MM.1S (cell line): ENCODE measurements at regions not wholly inside any gene's neighbourhood (a gene's known extent, or its start where the extent isn't known, plus 50 kb on each side); places are given as distances from the start of the nearest gene placed in this dataset.
"Not testable (repeated sequence)": the region's sequence is repeated elsewhere in the genome, so short reads cannot be mapped to it uniquely, and the experiment has no call there.

Experiments
- DNase-seq: peaks from one replicate; pipeline ENCODE4 v3.0.0-alpha.2; 2015
- H2AFZ ChIP-seq: fragments of 300-600 bp; sonication (generic); 2 replicates; pipeline ENCODE4 v1.6.0; 2016; ENCODE audit warnings: antibody characterized with exemption, low read length
- H3F3A ChIP-seq: fragments of 300-600 bp; sonication (generic); 2 replicates; pipeline ENCODE4 v1.6.1; 2016; ENCODE audit warnings: mild to moderate bottlenecking, antibody characterized with exemption, low read length, moderate library complexity, mixed read lengths; ENCODE audit not compliant: insufficient read depth
- H3K27ac ChIP-seq: fragments of 300-600 bp; sonication (generic); 2 replicates; pipeline ENCODE4 v1.5.1; 2016; ENCODE audit warnings: mild to moderate bottlenecking, low read length
- H3K27me3 ChIP-seq: fragments of 300-600 bp; sonication (generic); replicated peaks from 2 replicates; pipeline ENCODE4 v1.6.0; 2016; ENCODE audit warnings: low read length; ENCODE audit not compliant: insufficient read depth
- H3K36me3 ChIP-seq: fragments of 300-600 bp; sonication (generic); replicated peaks from 2 replicates; pipeline ENCODE4 v1.6.1; 2016; ENCODE audit warnings: mild to moderate bottlenecking, low read length, mixed read lengths; ENCODE audit not compliant: insufficient read depth
- H3K4me1 ChIP-seq: fragments of 300-600 bp; sonication (generic); 2 replicates; pipeline ENCODE4 v1.6.1; 2016; ENCODE audit warnings: low read length, mixed read lengths
- H3K4me2 ChIP-seq: fragments of 300-600 bp; sonication (generic); 2 replicates; pipeline ENCODE4 v1.6.0; 2016; ENCODE audit warnings: low read depth, low read length
- H3K4me3 ChIP-seq: fragments of 300-600 bp; sonication (generic); 2 replicates; pipeline ENCODE4 v1.5.1; 2016; ENCODE audit warnings: low read length, mixed read lengths
- H3K79me2 ChIP-seq: fragments of 300-600 bp; sonication (generic); 2 replicates; pipeline ENCODE4 v1.6.1; 2016; ENCODE audit warnings: mixed run types, low read length, mixed read lengths
- H3K9ac ChIP-seq: fragments of 300-600 bp; sonication (generic); 2 replicates; pipeline ENCODE4 v1.6.1; 2016; ENCODE audit warnings: low read length, mixed read lengths
- H3K9me2 ChIP-seq: fragments of 300-600 bp; sonication (generic); replicated peaks from 2 replicates; pipeline ENCODE4 v1.6.1; 2016; ENCODE audit warnings: mild to moderate bottlenecking, low read length, mixed read lengths; ENCODE audit not compliant: insufficient read depth
- H3K9me3 ChIP-seq: fragments of 300-600 bp; sonication (generic); replicated peaks from 2 replicates; pipeline ENCODE4 v1.6.1; 2016; ENCODE audit warnings: mild to moderate bottlenecking, low read length, mixed read lengths; ENCODE audit not compliant: insufficient read depth
- H4K20me1 ChIP-seq: fragments of 300-600 bp; sonication (generic); 2 replicates; pipeline ENCODE4 v1.6.1; 2016; ENCODE audit warnings: mild to moderate bottlenecking, low read length, moderate library complexity, mixed read lengths; ENCODE audit not compliant: insufficient read depth
- CTCF ChIP-seq: fragments of 300-600 bp; sonication (generic); IDR thresholded peaks from 2 replicates; pipeline ENCODE4 v1.5.1; 2016; ENCODE audit warnings: antibody characterized with exemption, low read length, mixed read lengths
- EZH2 ChIP-seq: fragments of 300-600 bp; sonication (generic); optimal IDR thresholded peaks from 2 replicates; pipeline ENCODE3; 2017; ENCODE audit warnings: low read depth, mild to moderate bottlenecking, antibody characterized with exemption, low read length, mixed read lengths
- EZH2phosphoT487 ChIP-seq: fragments of 300-600 bp; sonication (generic); IDR thresholded peaks from 2 replicates; pipeline ENCODE4 v1.6.1; 2018; ENCODE audit warnings: antibody characterized with exemption, low read length

GRCh38 chr9:764986-765385 is 76.5 kb upstream of the DMRT1 start:
- Histone ChIP-seq H3F3A (no peaks in the 10 kb centered on the region), H3K36me3 (no peaks in the 10 kb centered on the region), H3K4me2 (no peak overlapping the region), H3K4me1 (no peaks in the 10 kb centered on the region), H2AFZ (no peak overlapping the region), H3K9me2 (no peaks in the 10 kb centered on the region), H3K79me2 (no peaks in the 10 kb centered on the region), H3K9ac (no peak overlapping the region), H3K27me3 (no peaks in the 10 kb centered on the region), H4K20me1 (no peaks in the 10 kb centered on the region), H3K4me3 (no peak overlapping the region), H3K27ac (no peak overlapping the region), H3K9me3 (no peaks in the 10 kb centered on the region)
- no peak for DNase-seq
- TF ChIP-seq CTCF (no peak), EZH2 (no peak), EZH2phosphoT487 (no peak)

- not testable (repeated sequence) for H3K4me3 ChIP-seq
Measured at GRCh38 chr9:767061-767561, 74.4 kb upstream of the DMRT1 start.

GRCh38 chr9:776086-776485 is 65.4 kb upstream of the DMRT1 start:
- Histone ChIP-seq H3K4me3 (no peak overlapping the region), H3K27me3 (no peaks in the 10 kb centered on the region), H3K9me2 (no peaks in the 10 kb centered on the region), H3K9me3 (no peaks in the 10 kb centered on the region), H3F3A (no peaks in the 10 kb centered on the region), H3K4me1 (no peaks in the 10 kb centered on the region), H3K79me2 (no peaks in the 10 kb centered on the region), H3K27ac (no peak overlapping the region), H3K36me3 (no peaks in the 10 kb centered on the region), H3K4me2 (no peak overlapping the region), H3K9ac (no peak overlapping the region), H2AFZ (no peak overlapping the region), H4K20me1 (no peaks in the 10 kb centered on the region)
- DNase-seq: no peak
- no peak for TF ChIP-seq CTCF

More at GRCh38 chr9:767061-767561, 74.4 kb upstream of the DMRT1 start:
- H4K20me1 ChIP-seq, H3K9me2 ChIP-seq, H3K4me2 ChIP-seq, DNase-seq, H3K79me2 ChIP-seq, H3K9me3 ChIP-seq, H3K9ac ChIP-seq, H3K27ac ChIP-seq, H2AFZ ChIP-seq, H3F3A ChIP-seq, H3K4me1 ChIP-seq, H3K36me3 ChIP-seq, H3K27me3 ChIP-seq: not testable (repeated sequence)

GRCh38 chr9:777978-778377 is 63.5 kb upstream of the DMRT1 start:
- no peaks in the 10 kb centered on the region for H3K9me2 ChIP-seq
- no peaks in the 10 kb centered on the region for H4K20me1 ChIP-seq
- no peak overlapping the region for H3K4me2 ChIP-seq
- H3K9ac ChIP-seq: no peak overlapping the region
- H3K79me2 ChIP-seq: no peaks in the 10 kb centered on the region
- DNase-seq: no peak
- H3K27me3 ChIP-seq: no peaks in the 10 kb centered on the region
- H3K27ac ChIP-seq: no peak overlapping the region
- no peak overlapping the region for H2AFZ ChIP-seq
- H3K9me3 ChIP-seq: no peaks in the 10 kb centered on the region
- no peaks in the 10 kb centered on the region for H3F3A ChIP-seq
- no peaks in the 10 kb centered on the region for H3K4me1 ChIP-seq
- no peaks in the 10 kb centered on the region for H3K36me3 ChIP-seq
- TF ChIP-seq EZH2phosphoT487: no peak
- TF ChIP-seq EZH2: no peak
- no peak for TF ChIP-seq CTCF
- no peak overlapping the region for H3K4me3 ChIP-seq
